ENCODE measurements at regions not wholly inside any gene's neighbourhood (a gene's known extent, or its start where the extent isn't known, plus 50 kb on each side); places are given as distances from the start of the nearest gene placed in this dataset.

- TF ChIP-seq CTCF (IDR thresholded peaks at IDR 0.05; ENCODE audit: insufficient read depth, low read length) (peak; percentile 32), REST (IDR thresholded peaks at IDR 0.05; ENCODE audit: insufficient replicate concordance, low read depth) (no peak)
Observed at GRCh38 chr7:142323706-142324105, 65.8 kb upstream of the PRSS58 start.
